ENCODE measurements at regions not wholly inside any gene's neighbourhood (a gene's known extent, or its start where the extent isn't known, plus 50 kb on each side); places are given as distances from the start of the nearest gene placed in this dataset.

- Histone ChIP-seq H3K4me3 (ENCODE audit: low read length) (no peak overlapping the region), H3K9me3 (ENCODE audit: control insufficient read depth, low read length) (no peaks in the 10 kb centered on the region), H3K27me3 (ENCODE audit: control insufficient read depth, insufficient read depth) (no peaks in the 10 kb centered on the region), H3K27ac (ENCODE audit: low read length) (no peak overlapping the region), H3K4me1 (ENCODE audit: control insufficient read depth, insufficient read depth, low read length) (no peaks in the 10 kb centered on the region)
- WGBS = 29% methylated on average over 4 of the region's 4 CpGs
- intact Hi-C loops (cut with DNase I) = no loop called here
- no peak for DNase-seq
- ATAC-seq = peak; percentile 83 to 87
Measured at GRCh38 chr11:80595011-80595410, 1154.2 kb upstream of the TENM4 start.

- H3K9me3 ChIP-seq (ENCODE audit: control insufficient read depth, low read length) = no peaks in the 10 kb centered on the region
- no peak overlapping the region for H3K27ac ChIP-seq (ENCODE audit: low read length)
- no peaks in the 10 kb centered on the region for H3K4me1 ChIP-seq (ENCODE audit: control insufficient read depth, insufficient read depth, low read length)
- DNase-seq = no peak
- 28% methylated on average over 2 of the region's 2 CpGs for WGBS
- no peaks in the 10 kb centered on the region for H3K27me3 ChIP-seq (ENCODE audit: control insufficient read depth, insufficient read depth)
- intact Hi-C loops (cut with DNase I) = no loop called here
- peak; percentile 57 to 80 for ATAC-seq
- no peak overlapping the region for H3K4me3 ChIP-seq (ENCODE audit: low read length)
Measured at GRCh38 chr11:80593648-80594374, 1153.0 kb upstream of the TENM4 start.

- 66% methylated on average over 4 of the region's 4 CpGs for WGBS
Measured at GRCh38 chr11:80592546-80592945, 1151.7 kb upstream of the TENM4 start.

GRCh38 chr11:80587906-80588305 is 1147.1 kb upstream of the TENM4 start:
- 71% methylated on average over 2 of the region's 2 CpGs for WGBS
- intact Hi-C loops (cut with DNase I) = no loop called here
- no peaks in the 10 kb centered on the region for H3K9me3 ChIP-seq (ENCODE audit: control insufficient read depth, low read length)

More at GRCh38 chr11:80592546-80592945, 1151.7 kb upstream of the TENM4 start:
- no peak for ATAC-seq
- DNase-seq = no peak
- H3K27me3 ChIP-seq (ENCODE audit: control insufficient read depth, insufficient read depth) = no peaks in the 10 kb centered on the region
- H3K27ac ChIP-seq (ENCODE audit: low read length) = no peak overlapping the region
- no peaks in the 10 kb centered on the region for H3K4me1 ChIP-seq (ENCODE audit: control insufficient read depth, insufficient read depth, low read length)
- no peaks in the 10 kb centered on the region for H3K9me3 ChIP-seq (ENCODE audit: control insufficient read depth, low read length)
- intact Hi-C loops (cut with DNase I) = no loop called here
- H3K4me3 ChIP-seq (ENCODE audit: low read length) = no peak overlapping the region

GRCh38 chr11:80586464-80586863 is 1145.6 kb upstream of the TENM4 start:
- no peak for ATAC-seq

More at GRCh38 chr11:80587906-80588305, 1147.1 kb upstream of the TENM4 start:
- Histone ChIP-seq H3K27me3 (ENCODE audit: control insufficient read depth, insufficient read depth) (no peaks in the 10 kb centered on the region), H3K4me1 (ENCODE audit: control insufficient read depth, insufficient read depth, low read length) (no peaks in the 10 kb centered on the region), H3K27ac (ENCODE audit: low read length) (no peak overlapping the region), H3K4me3 (ENCODE audit: low read length) (no peak overlapping the region)
- no peak for ATAC-seq
- no peak for DNase-seq

GRCh38 chr11:80584661-80585060 is 1143.8 kb upstream of the TENM4 start:
- no peak for ATAC-seq

More at GRCh38 chr11:80586464-80586863, 1145.6 kb upstream of the TENM4 start:
- intact Hi-C loops (cut with DNase I) = no loop called here
- no peak overlapping the region for H3K4me3 ChIP-seq (ENCODE audit: low read length)
- no peaks in the 10 kb centered on the region for H3K9me3 ChIP-seq (ENCODE audit: control insufficient read depth, low read length)
- no peaks in the 10 kb centered on the region for H3K27me3 ChIP-seq (ENCODE audit: control insufficient read depth, insufficient read depth)
- WGBS = 88% methylated on average over 1 of the region's 1 CpG
- DNase-seq = no peak
- H3K4me1 ChIP-seq (ENCODE audit: control insufficient read depth, insufficient read depth, low read length) = no peaks in the 10 kb centered on the region
- no peak overlapping the region for H3K27ac ChIP-seq (ENCODE audit: low read length)

GRCh38 chr11:80569832-80570231 is 1129.0 kb upstream of the TENM4 start:
- intact Hi-C loops (cut with DNase I) = no loop called here
- 85% methylated on average over 2 of the region's 2 CpGs for WGBS
- Histone ChIP-seq H3K4me3 (ENCODE audit: low read length) (no peak overlapping the region), H3K4me1 (ENCODE audit: control insufficient read depth, insufficient read depth, low read length) (no peaks in the 10 kb centered on the region), H3K27ac (ENCODE audit: low read length) (no peak overlapping the region), H3K27me3 (ENCODE audit: control insufficient read depth, insufficient read depth) (no peaks in the 10 kb centered on the region), H3K9me3 (ENCODE audit: control insufficient read depth, low read length) (no peaks in the 10 kb centered on the region)
- ATAC-seq = no peak
- DNase-seq = no peak

More at GRCh38 chr11:80584661-80585060, 1143.8 kb upstream of the TENM4 start:
- H3K9me3 ChIP-seq (ENCODE audit: control insufficient read depth, low read length) = no peaks in the 10 kb centered on the region
- no peak for DNase-seq
- H3K27ac ChIP-seq (ENCODE audit: low read length) = no peak overlapping the region
- WGBS = 91% methylated on average over 3 of the region's 3 CpGs
- H3K4me1 ChIP-seq (ENCODE audit: control insufficient read depth, insufficient read depth, low read length) = no peaks in the 10 kb centered on the region
- intact Hi-C loops (cut with DNase I) = no loop called here
- no peak overlapping the region for H3K4me3 ChIP-seq (ENCODE audit: low read length)
- H3K27me3 ChIP-seq (ENCODE audit: control insufficient read depth, insufficient read depth) = no peaks in the 10 kb centered on the region

- WGBS = 63% methylated on average over 5 of the region's 5 CpGs
- H3K4me1 ChIP-seq (ENCODE audit: control insufficient read depth, insufficient read depth, low read length) = no peaks in the 10 kb centered on the region
Measured at GRCh38 chr11:80565231-80565630, 1124.4 kb upstream of the TENM4 start.

GRCh38 chr11:80562523-80563125 is 1121.8 kb upstream of the TENM4 start:
- Histone ChIP-seq H3K27me3 (ENCODE audit: control insufficient read depth, insufficient read depth) (no peaks in the 10 kb centered on the region), H3K9me3 (ENCODE audit: control insufficient read depth, low read length) (no peaks in the 10 kb centered on the region), H3K27ac (ENCODE audit: low read length) (no peak overlapping the region), H3K4me1 (ENCODE audit: control insufficient read depth, insufficient read depth, low read length) (no peaks in the 10 kb centered on the region), H3K4me3 (ENCODE audit: low read length) (no peak overlapping the region)
- DNase-seq (no peak), ATAC-seq (no peak)
- intact Hi-C loops (cut with DNase I) = no loop called here
- WGBS = 53% methylated on average over 4 of the region's 4 CpGs

More at GRCh38 chr11:80565231-80565630, 1124.4 kb upstream of the TENM4 start:
- Histone ChIP-seq H3K4me3 (ENCODE audit: low read length) (no peak overlapping the region), H3K27me3 (ENCODE audit: control insufficient read depth, insufficient read depth) (no peaks in the 10 kb centered on the region), H3K9me3 (ENCODE audit: control insufficient read depth, low read length) (no peaks in the 10 kb centered on the region), H3K27ac (ENCODE audit: low read length) (no peak overlapping the region)
- no peak for DNase-seq
- intact Hi-C loops (cut with DNase I) = no loop called here
- no peak for ATAC-seq

- Histone ChIP-seq H3K9me3 (ENCODE audit: control insufficient read depth, low read length) (no peaks in the 10 kb centered on the region), H3K27me3 (ENCODE audit: control insufficient read depth, insufficient read depth) (no peaks in the 10 kb centered on the region), H3K27ac (ENCODE audit: low read length) (no peak overlapping the region), H3K4me3 (ENCODE audit: low read length) (no peak overlapping the region), H3K4me1 (ENCODE audit: control insufficient read depth, insufficient read depth, low read length) (no peaks in the 10 kb centered on the region)
- intact Hi-C loops (cut with DNase I) = no loop called here
- WGBS = 87% methylated on average over 2 of the region's 2 CpGs
- DNase-seq (no peak), ATAC-seq (no peak)
Measured at GRCh38 chr11:80559942-80560341, 1119.1 kb upstream of the TENM4 start.

- DNase-seq = no peak
- 89% methylated on average over 2 of the region's 2 CpGs for WGBS
- H3K27ac ChIP-seq (ENCODE audit: low read length) = no peak overlapping the region
- H3K4me3 ChIP-seq (ENCODE audit: low read length) = no peak overlapping the region
- intact Hi-C loops (cut with DNase I) = no loop called here
- H3K4me1 ChIP-seq (ENCODE audit: control insufficient read depth, insufficient read depth, low read length) = no peaks in the 10 kb centered on the region
- no peaks in the 10 kb centered on the region for H3K27me3 ChIP-seq (ENCODE audit: control insufficient read depth, insufficient read depth)
- H3K9me3 ChIP-seq (ENCODE audit: control insufficient read depth, low read length) = no peaks in the 10 kb centered on the region
- ATAC-seq = no peak
Measured at GRCh38 chr11:80553565-80553964, 1112.7 kb upstream of the TENM4 start.
